ENCODE measurements at regions not wholly inside any gene's neighbourhood (a gene's known extent, or its start where the extent isn't known, plus 50 kb on each side); places are given as distances from the start of the nearest gene placed in this dataset.

DNA sequence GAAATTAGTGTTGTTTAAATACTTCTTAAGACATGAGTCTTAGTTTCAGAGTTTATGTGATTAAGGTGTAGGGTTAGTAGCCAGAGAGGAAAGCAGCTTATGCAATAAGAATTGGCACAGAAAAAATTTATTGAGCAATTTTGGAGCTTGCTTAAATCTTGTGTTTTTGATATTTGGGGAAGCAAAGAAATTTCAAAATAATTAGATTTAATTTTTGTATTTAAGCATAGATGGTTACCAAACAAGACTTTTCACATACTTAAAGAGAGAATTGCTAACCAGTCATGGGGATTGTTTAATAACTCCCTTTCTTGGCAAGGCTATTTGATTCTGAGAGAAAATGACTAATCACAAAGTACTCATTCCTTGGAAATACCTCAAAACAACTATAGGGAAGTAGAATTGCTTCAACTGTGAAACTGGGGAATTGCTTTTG is 202.0 kb upstream of the GRID2 start:
- Histone ChIP-seq H2AFZ (ENCODE audit: low read length) (no peak overlapping the region), H2BK5ac (ENCODE audit: low read length) (no peak overlapping the region), H3K4ac (ENCODE audit: low read length) (no peak overlapping the region), H4K91ac (ENCODE audit: low read depth, low read length, poor library complexity) (no peak overlapping the region), H2BK15ac (ENCODE audit: low read length) (no peak overlapping the region), H3K27ac (replicated peaks; ENCODE audit: low read length) (no peak overlapping the region), H3K4me2 (ENCODE audit: insufficient read depth, low read length, poor library complexity, severe bottlenecking) (no peak overlapping the region), H3K36me3 (replicated peaks in 1 of 2; ENCODE audit: control insufficient read depth in 2 of 2, insufficient read depth in 2 of 2, low read length in 2 of 2) (no peaks in the 10 kb centered on the region), H3K18ac (ENCODE audit: low read length) (no peak overlapping the region), H3K27me3 (ENCODE audit: control insufficient read depth in 3 of 3, insufficient read depth in 3 of 3, low read depth in 1 of 3, low read length in 3 of 3) (no peaks in the 10 kb centered on the region), H3K23ac (ENCODE audit: low read depth, low read length, poor library complexity) (no peak overlapping the region), H4K8ac (ENCODE audit: low read depth, low read length) (no peak overlapping the region), H3K4me3 (ENCODE audit: low read length in 2 of 2) (no peak overlapping the region), H3K9ac (ENCODE audit: low read depth, low read length, poor library complexity) (no peak overlapping the region), H2AK5ac (ENCODE audit: low read depth, low read length) (no peak overlapping the region), H3K14ac (ENCODE audit: low read length) (no peak overlapping the region), H3K4me1 (ENCODE audit: control insufficient read depth in 2 of 2, insufficient read depth in 1 of 2, low read depth in 1 of 2, low read length in 2 of 2) (no peaks in the 10 kb centered on the region), H3K9me3 (replicated peaks in 1 of 2; ENCODE audit: control insufficient read depth in 2 of 2, insufficient read depth in 1 of 2, low read depth in 1 of 2, low read length in 2 of 2) (no peaks in the 10 kb centered on the region), H2BK120ac (ENCODE audit: low read depth, low read length) (no peak overlapping the region), H3K79me1 (ENCODE audit: low read depth, low read length) (no peaks in the 10 kb centered on the region), H2BK12ac (ENCODE audit: low read length) (no peak overlapping the region)
- DNase-seq (ENCODE audit: low spot score) = no peak

DNA sequence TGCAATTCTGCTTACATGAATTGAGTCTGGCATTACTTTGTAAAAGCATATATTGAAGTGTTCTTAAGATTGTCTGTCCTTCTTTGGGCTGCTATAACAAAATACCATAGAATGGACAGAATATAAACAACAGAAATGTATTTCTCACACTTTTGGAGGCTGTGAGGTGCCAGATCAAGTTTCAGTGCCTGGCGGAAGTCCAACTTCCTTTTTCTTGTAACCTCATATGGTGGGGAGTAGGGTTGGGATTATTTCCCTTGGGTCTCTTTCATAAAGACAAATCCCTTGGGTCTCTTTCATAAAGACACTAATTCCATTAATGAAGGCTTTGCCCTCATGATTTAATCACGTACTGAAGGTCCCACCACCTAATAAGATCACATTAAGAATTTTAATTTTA is 199.3 kb upstream of the GRID2 start:
- H2BK15ac ChIP-seq (ENCODE audit: low read length) = no peak overlapping the region
- H3K27ac ChIP-seq (replicated peaks; ENCODE audit: low read length) = no peak overlapping the region
- H3K27me3 ChIP-seq (ENCODE audit: control insufficient read depth in 3 of 3, insufficient read depth in 3 of 3, low read depth in 1 of 3, low read length in 3 of 3) = no peaks in the 10 kb centered on the region
- no peak overlapping the region for H2BK12ac ChIP-seq (ENCODE audit: low read length)
- no peaks in the 10 kb centered on the region for H3K36me3 ChIP-seq (replicated peaks in 1 of 2; ENCODE audit: control insufficient read depth in 2 of 2, insufficient read depth in 2 of 2, low read length in 2 of 2)
- no peaks in the 10 kb centered on the region for H3K4me1 ChIP-seq (ENCODE audit: control insufficient read depth in 2 of 2, insufficient read depth in 1 of 2, low read depth in 1 of 2, low read length in 2 of 2)
- WGBS, 2 donors (ENCODE audit: extremely low coverage in 2 of 2, insufficient read length in 2 of 2, insufficient replicate concordance in 1 of 2) = no CpG with 5 or more reads among the region's 2 CpGs
- H4K91ac ChIP-seq (ENCODE audit: low read depth, low read length, poor library complexity) = no peak overlapping the region
- H3K79me1 ChIP-seq (ENCODE audit: low read depth, low read length) = no peaks in the 10 kb centered on the region
- H4K8ac ChIP-seq (ENCODE audit: low read depth, low read length) = no peak overlapping the region
- no peak overlapping the region for H3K9ac ChIP-seq (ENCODE audit: low read depth, low read length, poor library complexity)
- H3K4me3 ChIP-seq (ENCODE audit: low read length in 2 of 2) = no peak overlapping the region
- no peak overlapping the region for H2AK5ac ChIP-seq (ENCODE audit: low read depth, low read length)
- H3K4me2 ChIP-seq (ENCODE audit: insufficient read depth, low read length, poor library complexity, severe bottlenecking) = no peak overlapping the region
- no peak overlapping the region for H3K4ac ChIP-seq (ENCODE audit: low read length)
- H3K18ac ChIP-seq (ENCODE audit: low read length) = no peak overlapping the region
- no peak overlapping the region for H2AFZ ChIP-seq (ENCODE audit: low read length)
- no peak overlapping the region for H2BK5ac ChIP-seq (ENCODE audit: low read length)
- H3K23ac ChIP-seq (ENCODE audit: low read depth, low read length, poor library complexity) = no peak overlapping the region
- no peak overlapping the region for H3K14ac ChIP-seq (ENCODE audit: low read length)
- no peak overlapping the region for H2BK120ac ChIP-seq (ENCODE audit: low read depth, low read length)
- H3K9me3 ChIP-seq (replicated peaks in 1 of 2; ENCODE audit: control insufficient read depth in 2 of 2, insufficient read depth in 1 of 2, low read depth in 1 of 2, low read length in 2 of 2) = no peaks in the 10 kb centered on the region
- no peak for DNase-seq (ENCODE audit: low spot score)

DNA sequence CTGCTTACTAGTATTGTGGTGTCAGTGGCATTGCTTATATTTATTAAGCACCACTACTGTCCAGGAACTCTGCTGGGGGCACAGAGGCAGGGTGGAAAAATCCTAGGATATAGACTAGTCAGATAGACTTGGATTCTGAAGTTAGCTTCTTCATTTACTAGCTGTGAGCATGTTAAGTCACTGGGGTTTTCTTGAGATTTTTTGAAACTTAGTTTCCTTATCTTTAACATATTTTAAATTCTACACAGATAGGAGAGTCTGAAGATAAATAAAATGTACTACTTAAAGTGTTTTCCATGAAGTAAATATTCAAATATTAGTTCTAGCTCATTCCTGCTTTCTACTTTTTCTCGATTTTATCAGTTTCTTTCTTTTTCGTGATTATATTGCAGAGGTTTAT is 196.9 kb upstream of the GRID2 start:
- Histone ChIP-seq H3K4me1 (ENCODE audit: control insufficient read depth in 2 of 2, insufficient read depth in 1 of 2, low read depth in 1 of 2, low read length in 2 of 2) (no peaks in the 10 kb centered on the region), H3K9ac (ENCODE audit: low read depth, low read length, poor library complexity) (no peak overlapping the region), H3K36me3 (replicated peaks in 1 of 2; ENCODE audit: control insufficient read depth in 2 of 2, insufficient read depth in 2 of 2, low read length in 2 of 2) (no peaks in the 10 kb centered on the region), H2BK5ac (ENCODE audit: low read length) (no peak overlapping the region), H2BK120ac (ENCODE audit: low read depth, low read length) (no peak overlapping the region), H3K4me3 (ENCODE audit: low read length in 2 of 2) (no peak overlapping the region), H2AFZ (ENCODE audit: low read length) (no peak overlapping the region), H3K27ac (replicated peaks; ENCODE audit: low read length) (no peak overlapping the region), H3K23ac (ENCODE audit: low read depth, low read length, poor library complexity) (no peak overlapping the region), H3K4ac (ENCODE audit: low read length) (no peak overlapping the region), H2AK5ac (ENCODE audit: low read depth, low read length) (no peak overlapping the region), H3K4me2 (ENCODE audit: insufficient read depth, low read length, poor library complexity, severe bottlenecking) (no peak overlapping the region), H4K8ac (ENCODE audit: low read depth, low read length) (no peak overlapping the region), H2BK15ac (ENCODE audit: low read length) (no peak overlapping the region), H3K14ac (ENCODE audit: low read length) (no peak overlapping the region), H4K91ac (ENCODE audit: low read depth, low read length, poor library complexity) (no peak overlapping the region), H3K27me3 (ENCODE audit: control insufficient read depth in 3 of 3, insufficient read depth in 3 of 3, low read depth in 1 of 3, low read length in 3 of 3) (no peaks in the 10 kb centered on the region), H3K18ac (ENCODE audit: low read length) (no peak overlapping the region), H3K9me3 (replicated peaks in 1 of 2; ENCODE audit: control insufficient read depth in 2 of 2, insufficient read depth in 1 of 2, low read depth in 1 of 2, low read length in 2 of 2) (no peaks in the 10 kb centered on the region), H2BK12ac (ENCODE audit: low read length) (no peak overlapping the region), H3K79me1 (ENCODE audit: low read depth, low read length) (no peaks in the 10 kb centered on the region)
- DNase-seq (ENCODE audit: low spot score) = no peak
- no CpG with 5 or more reads among the region's 2 CpGs for WGBS, 2 donors (ENCODE audit: extremely low coverage in 2 of 2, insufficient read length in 2 of 2, insufficient replicate concordance in 1 of 2)

DNA sequence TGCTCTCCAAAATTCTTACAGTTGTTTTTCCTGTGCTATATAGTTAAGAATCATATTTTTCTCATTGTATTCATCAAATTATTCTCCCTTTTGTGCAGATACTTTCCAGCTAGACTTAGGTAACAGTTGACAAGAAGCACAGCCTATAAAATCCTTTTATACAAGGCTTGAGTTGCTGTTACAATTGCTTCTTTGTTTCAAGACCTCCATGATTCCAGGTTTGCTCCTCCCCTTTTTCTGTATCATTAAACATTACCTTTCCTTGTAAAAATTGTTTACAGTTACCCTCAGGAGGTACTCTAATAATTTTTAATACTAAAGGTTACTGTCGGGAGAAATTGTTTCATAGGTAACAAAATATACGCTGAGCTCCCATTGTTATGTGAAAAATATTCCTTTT is 192.3 kb upstream of the GRID2 start:
- no peak overlapping the region for H2BK120ac ChIP-seq (ENCODE audit: low read depth, low read length)
- no peaks in the 10 kb centered on the region for H3K79me1 ChIP-seq (ENCODE audit: low read depth, low read length)
- no peak overlapping the region for H2BK5ac ChIP-seq (ENCODE audit: low read length)
- no peak for DNase-seq (ENCODE audit: low spot score)
- no peak overlapping the region for H2AK5ac ChIP-seq (ENCODE audit: low read depth, low read length)
- no peak overlapping the region for H3K9ac ChIP-seq (ENCODE audit: low read depth, low read length, poor library complexity)
- H3K4me3 ChIP-seq (ENCODE audit: low read length in 2 of 2) = no peak overlapping the region
- no peak overlapping the region for H4K91ac ChIP-seq (ENCODE audit: low read depth, low read length, poor library complexity)
- no peak overlapping the region for H3K4me2 ChIP-seq (ENCODE audit: insufficient read depth, low read length, poor library complexity, severe bottlenecking)
- no peaks in the 10 kb centered on the region for H3K4me1 ChIP-seq (ENCODE audit: control insufficient read depth in 2 of 2, insufficient read depth in 1 of 2, low read depth in 1 of 2, low read length in 2 of 2)
- H2BK12ac ChIP-seq (ENCODE audit: low read length) = no peak overlapping the region
- H3K9me3 ChIP-seq (replicated peaks in 1 of 2; ENCODE audit: control insufficient read depth in 2 of 2, insufficient read depth in 1 of 2, low read depth in 1 of 2, low read length in 2 of 2) = no peaks in the 10 kb centered on the region
- no peaks in the 10 kb centered on the region for H3K27me3 ChIP-seq (ENCODE audit: control insufficient read depth in 3 of 3, insufficient read depth in 3 of 3, low read depth in 1 of 3, low read length in 3 of 3)
- no peak overlapping the region for H3K14ac ChIP-seq (ENCODE audit: low read length)
- H3K36me3 ChIP-seq (replicated peaks in 1 of 2; ENCODE audit: control insufficient read depth in 2 of 2, insufficient read depth in 2 of 2, low read length in 2 of 2) = no peaks in the 10 kb centered on the region
- H4K8ac ChIP-seq (ENCODE audit: low read depth, low read length) = no peak overlapping the region
- WGBS, 2 donors (ENCODE audit: extremely low coverage in 2 of 2, insufficient read length in 2 of 2, insufficient replicate concordance in 1 of 2) = no CpG with 5 or more reads among the region's 2 CpGs
- no peak overlapping the region for H3K4ac ChIP-seq (ENCODE audit: low read length)
- no peak overlapping the region for H2BK15ac ChIP-seq (ENCODE audit: low read length)
- no peak overlapping the region for H3K27ac ChIP-seq (replicated peaks; ENCODE audit: low read length)
- no peak overlapping the region for H2AFZ ChIP-seq (ENCODE audit: low read length)
- H3K23ac ChIP-seq (ENCODE audit: low read depth, low read length, poor library complexity) = no peak overlapping the region
- H3K18ac ChIP-seq (ENCODE audit: low read length) = no peak overlapping the region

Data from neuronal stem cell (in vitro differentiated cells).